ENCODE measurements at regions not wholly inside any gene's neighbourhood (a gene's known extent, or its start where the extent isn't known, plus 50 kb on each side); places are given as distances from the start of the nearest gene placed in this dataset.

GRCh38 chr11:8335186-8335585, 71.5 kb upstream of the LMO1 start:
- H3K4me3 ChIP-seq (replicated peaks in 1 of 2; ENCODE audit: low read depth in 2 of 2, low read length in 2 of 2): no peak overlapping the region
- TF ChIP-seq CTCF (IDR thresholded peaks at IDR 0.05; ENCODE audit: low read depth, low read length): no peak
- no peak for DNase-seq (ENCODE audit: low read depth in 2 of 2)

GRCh38 chr11:8333811-8334401, 70.2 kb upstream of the LMO1 start:
- no peak for TF ChIP-seq CTCF (IDR thresholded peaks at IDR 0.05; ENCODE audit: low read depth, low read length)
- no peak overlapping the region for H3K4me3 ChIP-seq (replicated peaks in 1 of 2; ENCODE audit: low read depth in 2 of 2, low read length in 2 of 2)
- DNase-seq (ENCODE audit: low read depth in 2 of 2): no peak

- no peak for TF ChIP-seq CTCF (IDR thresholded peaks at IDR 0.05; ENCODE audit: low read depth, low read length)
- DNase-seq (ENCODE audit: low read depth in 2 of 2): no peak
- no peak overlapping the region for H3K4me3 ChIP-seq (replicated peaks in 1 of 2; ENCODE audit: low read depth in 2 of 2, low read length in 2 of 2)
Measured at GRCh38 chr11:8333376-8333775, 69.7 kb upstream of the LMO1 start.

- DNase-seq (ENCODE audit: low read depth in 2 of 2): no peak
- H3K4me3 ChIP-seq (replicated peaks in 1 of 2; ENCODE audit: low read depth in 2 of 2, low read length in 2 of 2): no peak overlapping the region
- TF ChIP-seq CTCF (IDR thresholded peaks at IDR 0.05; ENCODE audit: low read depth, low read length): no peak
Measured at GRCh38 chr11:8332891-8333290, 69.2 kb upstream of the LMO1 start.

- no peak overlapping the region for H3K4me3 ChIP-seq (replicated peaks in 1 of 2; ENCODE audit: low read depth in 2 of 2, low read length in 2 of 2)
- no peak for DNase-seq (ENCODE audit: low read depth in 2 of 2)
- no peak for TF ChIP-seq CTCF (IDR thresholded peaks at IDR 0.05; ENCODE audit: low read depth, low read length)
Measured at GRCh38 chr11:8332196-8332595, 68.5 kb upstream of the LMO1 start.

GRCh38 chr11:8331767-8332166, 68.1 kb upstream of the LMO1 start:
- H3K4me3 ChIP-seq (replicated peaks in 1 of 2; ENCODE audit: low read depth in 2 of 2, low read length in 2 of 2): no peak overlapping the region
- DNase-seq (ENCODE audit: low read depth in 2 of 2): no peak
- TF ChIP-seq CTCF (IDR thresholded peaks at IDR 0.05; ENCODE audit: low read depth, low read length): no peak

GRCh38 chr11:8330896-8331295, 67.2 kb upstream of the LMO1 start:
- no peak for TF ChIP-seq CTCF (IDR thresholded peaks at IDR 0.05; ENCODE audit: low read depth, low read length)
- no peak for DNase-seq (ENCODE audit: low read depth in 2 of 2)
- H3K4me3 ChIP-seq (replicated peaks in 1 of 2; ENCODE audit: low read depth in 2 of 2, low read length in 2 of 2): no peak overlapping the region

Data from cardiac fibroblast (primary cell).